Activated CD4-positive, alpha-beta T cell treated with anti-CD3 and anti-CD28 coated beads, Interleukin-10, Interleukin-2, amounts not matched to agents 100 ng/mL and 50 ng/mL, durations not matched to agents 16 hours and 8 hours (primary cell): ENCODE measurements at regions not wholly inside any gene's neighbourhood (a gene's known extent, or its start where the extent isn't known, plus 50 kb on each side); places are given as distances from the start of the nearest gene placed in this dataset.

Source experiments
- DNase-seq: peaks from one replicate; pipeline ENCODE4 v3.0.0-alpha.2; 2020

DNA sequence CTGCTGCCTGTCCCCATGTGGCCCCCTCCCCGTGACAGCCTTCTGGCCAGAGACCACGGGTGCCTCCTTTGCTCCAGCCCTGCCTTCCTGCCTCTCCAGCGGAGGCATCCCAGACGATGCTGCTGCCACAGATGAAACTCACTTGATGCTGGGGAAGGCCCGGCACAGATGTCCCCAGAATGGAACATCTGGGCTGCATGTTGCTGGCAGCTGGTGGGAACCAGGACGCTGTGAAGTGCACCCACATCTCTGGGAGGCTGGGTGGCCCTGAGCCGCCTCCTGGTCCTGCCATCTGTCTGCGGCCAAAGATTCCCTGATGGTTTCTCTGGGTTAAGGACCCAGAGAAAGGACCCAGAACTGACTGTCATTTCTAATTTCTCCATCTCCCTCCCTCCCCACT lies 51.9 kb upstream of the PTPRS start:
- DNase-seq, result no peak

DNA sequence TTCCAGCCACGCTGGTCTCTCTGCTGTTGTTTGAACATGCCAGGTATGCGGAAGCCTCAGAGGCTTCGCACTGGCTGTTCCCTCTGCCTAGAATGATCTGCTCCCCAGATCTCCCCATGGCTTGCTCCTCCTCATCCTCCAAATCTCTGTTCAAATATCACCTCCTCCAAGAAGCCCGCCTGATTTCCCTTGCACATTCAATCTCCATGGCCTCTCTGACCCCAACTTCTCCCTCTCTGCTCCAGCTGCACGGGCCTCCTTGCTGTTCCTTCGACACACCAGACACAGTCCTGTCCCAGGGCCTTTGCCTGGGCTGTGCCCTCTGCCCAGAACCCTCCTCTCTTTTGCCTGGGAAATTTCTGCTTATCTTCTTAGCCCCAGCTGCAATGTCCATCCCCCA lies 52.5 kb upstream of the PTPRS start:
- DNase-seq, result no peak

DNA sequence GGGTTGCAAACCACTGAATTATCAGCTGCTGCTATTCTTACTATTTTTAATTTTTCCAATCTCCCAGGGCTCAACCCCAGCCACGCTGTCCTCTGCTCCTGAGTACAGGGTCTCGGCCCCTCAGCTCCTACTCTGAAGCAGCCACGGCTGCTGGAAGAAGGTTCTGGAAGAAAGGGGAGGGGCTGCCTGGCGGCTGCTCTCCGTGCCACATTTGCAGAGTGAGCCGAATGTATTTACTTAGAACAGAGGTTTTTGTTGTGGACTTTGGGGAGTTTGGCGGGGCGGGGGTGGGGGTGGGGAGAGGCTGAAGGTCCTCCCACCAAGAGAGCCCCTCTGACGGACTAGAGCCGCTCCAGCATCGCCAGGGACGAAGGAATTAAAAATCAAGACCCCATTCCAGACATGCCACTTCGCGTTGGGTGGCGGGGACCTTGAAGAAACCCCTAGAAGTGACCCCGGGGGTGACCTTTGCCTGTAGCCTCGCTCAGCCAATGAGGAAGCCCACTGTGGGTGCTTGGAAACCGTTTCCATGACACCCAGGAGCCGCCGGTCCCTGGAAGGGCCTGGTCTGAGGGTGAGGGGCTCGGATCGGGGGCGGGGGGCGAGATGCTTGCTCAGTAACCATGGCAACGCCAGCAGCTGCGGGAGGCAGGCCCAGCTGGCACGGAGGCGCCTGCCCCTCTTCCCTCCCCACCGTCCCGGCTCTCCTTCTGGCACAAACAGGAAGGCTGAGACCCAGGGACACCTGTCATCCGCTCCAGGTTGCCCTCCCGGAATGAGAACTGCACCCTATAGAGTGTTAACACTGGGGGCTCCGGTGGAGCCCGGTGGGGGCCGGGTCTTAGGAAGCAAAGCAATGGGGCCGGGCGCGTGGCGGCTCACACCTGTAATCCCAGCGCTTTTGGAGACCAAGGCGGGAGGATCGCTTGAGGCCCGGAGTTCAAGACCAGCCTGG lies 54.2 kb upstream of the PTPRS start:
- DNase-seq, result no peak

DNA sequence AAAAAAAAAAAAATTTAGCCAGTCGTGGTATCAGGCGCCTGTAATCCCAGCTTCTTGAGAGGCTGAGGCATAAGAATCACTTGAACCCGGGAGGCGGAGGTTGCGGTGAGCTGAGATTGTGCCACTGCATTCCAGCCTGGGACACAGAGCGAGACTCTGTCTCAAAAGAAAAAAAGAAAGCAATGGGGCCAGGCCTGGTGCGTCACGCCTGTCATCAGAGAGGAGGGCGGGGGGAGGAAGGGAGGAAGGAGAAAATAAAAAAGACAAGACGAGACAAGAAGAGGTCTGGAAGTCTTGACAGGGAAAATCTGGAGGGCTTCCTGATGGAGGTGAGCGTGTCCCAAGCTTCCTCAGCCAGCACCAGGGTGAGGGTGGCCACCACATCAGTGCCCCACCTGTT lies 54.9 kb upstream of the PTPRS start:
- DNase-seq, result no peak

- DNase-seq, result no peak
Measured at GRCh38 chr19:5396096-5396939, 55.7 kb upstream of the PTPRS start.

- no peak for DNase-seq
Measured at GRCh38 chr19:5396963-5397362, 56.4 kb upstream of the PTPRS start.

GRCh38 chr19:5397804-5398692 lies 57.2 kb upstream of the ZNRF4 start:
- DNase-seq, result peak; percentile 1

- DNase-seq, result no peak
Measured at GRCh38 chr19:5398693-5399057, 56.5 kb upstream of the ZNRF4 start.

DNA sequence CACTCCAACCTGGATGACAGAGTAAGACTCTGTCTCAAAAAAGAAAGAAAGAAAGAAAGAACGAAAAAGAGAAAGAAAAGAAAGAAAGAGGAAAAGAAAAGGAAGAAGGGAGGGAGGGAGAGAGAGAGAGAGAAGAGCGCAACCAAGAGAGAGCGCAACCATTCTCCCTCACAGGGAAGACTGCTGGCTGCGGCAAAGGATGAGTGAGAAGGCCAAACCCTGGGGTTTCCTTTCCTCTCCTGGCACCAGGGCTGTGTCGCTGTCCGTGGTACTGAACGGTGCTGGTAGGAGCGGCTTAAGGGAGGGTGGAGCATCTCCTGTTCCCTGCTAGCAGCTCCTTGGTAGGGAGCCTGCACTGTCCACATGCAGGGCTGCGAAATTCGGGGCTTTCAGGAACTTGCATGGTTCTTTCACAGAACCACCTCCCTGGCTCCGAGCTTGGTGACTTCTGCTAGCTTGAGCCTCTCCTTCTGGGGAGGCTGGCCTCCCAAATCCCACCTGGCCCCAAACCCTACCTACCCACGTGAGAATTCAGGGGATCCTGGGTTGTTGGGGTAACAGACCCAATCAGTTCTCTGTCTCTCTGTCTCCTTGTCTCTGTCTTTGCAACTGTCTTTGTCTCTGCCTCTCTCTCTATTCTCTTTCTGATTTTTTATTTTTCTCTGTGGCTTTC lies 51.1 kb upstream of the ZNRF4 start:
- peak; percentile 61 for DNase-seq
